ENCODE measurements at regions not wholly inside any gene's neighbourhood (a gene's known extent, or its start where the extent isn't known, plus 50 kb on each side); places are given as distances from the start of the nearest gene placed in this dataset.

- no peaks in the 10 kb centered on the region for H3K36me3 ChIP-seq
- no peak overlapping the region for H3K27ac ChIP-seq
- no peak overlapping the region for H3K4me2 ChIP-seq
- H3K9ac ChIP-seq, result no peak overlapping the region
- no peaks in the 10 kb centered on the region for H3K9me3 ChIP-seq (replicated peaks in 1 of 11)
- no peak overlapping the region for H3K4me3 ChIP-seq
- H4K20me1 ChIP-seq, result no peaks in the 10 kb centered on the region
- peaks cover 0 to 21% (median 0%) of the 10 kb centered on the region in 10 experiments; a peak in 6 of 20 replicates for H3K4me1 ChIP-seq
- no peak for TF ChIP-seq Cebpa-rat (IDR thresholded peaks at IDR 0.05)
- H3K27me3 ChIP-seq, result no peaks in the 10 kb centered on the region
These were observed 95.9 kb upstream of the KCNQ5 start for GRCh38 chr6:72525821-72526510.

GRCh38 chr6:72530152-72530551, 91.7 kb upstream of the KCNQ5 start:
- Histone ChIP-seq H3K9me3 (replicated peaks in 1 of 11) (no peaks in the 10 kb centered on the region), H3K27me3 (no peaks in the 10 kb centered on the region), H3K4me1 (peaks cover 0 to 8% (median 0%) of the 10 kb centered on the region in 10 experiments; a peak in 8 of 20 replicates), H4K20me1 (no peaks in the 10 kb centered on the region), H3K4me2 (no peak overlapping the region), H3K27ac (no peak overlapping the region), H3K36me3 (no peaks in the 10 kb centered on the region), H3K9ac (no peak overlapping the region), H3K4me3 (no peak overlapping the region)
- TF ChIP-seq Cebpa-rat (IDR thresholded peaks at IDR 0.05), result no peak

GRCh38 chr6:72530750-72531149, 91.1 kb upstream of the KCNQ5 start:
- no peak overlapping the region for H3K27ac ChIP-seq
- no peak overlapping the region for H3K9ac ChIP-seq
- no peak overlapping the region for H3K4me3 ChIP-seq
- H4K20me1 ChIP-seq, result no peaks in the 10 kb centered on the region
- TF ChIP-seq Cebpa-rat (IDR thresholded peaks at IDR 0.05), result no peak
- no peaks in the 10 kb centered on the region for H3K36me3 ChIP-seq
- H3K4me2 ChIP-seq, result no peak overlapping the region
- H3K9me3 ChIP-seq (replicated peaks in 1 of 11), result no peaks in the 10 kb centered on the region
- H3K4me1 ChIP-seq, result peaks cover 0 to 5% (median 0%) of the 10 kb centered on the region in 10 experiments; a peak in 3 of 20 replicates
- no peaks in the 10 kb centered on the region for H3K27me3 ChIP-seq

GRCh38 chr6:72533606-72534005, 88.3 kb upstream of the KCNQ5 start:
- H4K20me1 ChIP-seq, result no peaks in the 10 kb centered on the region
- H3K36me3 ChIP-seq, result no peaks in the 10 kb centered on the region
- H3K4me1 ChIP-seq, result peaks cover 0 to 5% (median 0%) of the 10 kb centered on the region in 10 experiments; a peak in 3 of 20 replicates
- H3K4me3 ChIP-seq, result no peak overlapping the region
- no peak for TF ChIP-seq Cebpa-rat (IDR thresholded peaks at IDR 0.05)
- H3K9me3 ChIP-seq (replicated peaks in 1 of 11), result no peaks in the 10 kb centered on the region
- H3K4me2 ChIP-seq, result 0 out of 22 replicates have a peak overlapping the region, but pooled peaks of 1 of the 11 experiments have one; percentile 18
- H3K27ac ChIP-seq, result no peak overlapping the region
- H3K27me3 ChIP-seq, result no peaks in the 10 kb centered on the region
- H3K9ac ChIP-seq, result no peak overlapping the region

GRCh38 chr6:72534236-72534635, 87.6 kb upstream of the KCNQ5 start:
- TF ChIP-seq Cebpa-rat (IDR thresholded peaks at IDR 0.05), result no peak

GRCh38 chr6:72535124-72535523, 86.7 kb upstream of the KCNQ5 start:
- Histone ChIP-seq H3K9me3 (replicated peaks in 1 of 11) (peaks cover 0 to 11% (median 4%) of the 10 kb centered on the region in 11 experiments; a peak in 7 of 22 replicates), H4K20me1 (no peaks in the 10 kb centered on the region), H3K4me2 (no peak overlapping the region), H3K36me3 (no peaks in the 10 kb centered on the region), H3K27ac (no peak overlapping the region), H3K9ac (no peak overlapping the region), H3K27me3 (no peaks in the 10 kb centered on the region), H3K4me1 (peaks cover 0 to 5% (median 0%) of the 10 kb centered on the region in 10 experiments; a peak in 3 of 20 replicates), H3K4me3 (no peak overlapping the region)
- TF ChIP-seq Cebpa-rat (IDR thresholded peaks at IDR 0.05), result no peak

More at GRCh38 chr6:72534236-72534635, 87.6 kb upstream of the KCNQ5 start:
- Histone ChIP-seq H3K4me2 (no peak overlapping the region), H3K27me3 (no peaks in the 10 kb centered on the region), H3K27ac (no peak overlapping the region), H4K20me1 (no peaks in the 10 kb centered on the region), H3K9ac (no peak overlapping the region), H3K36me3 (no peaks in the 10 kb centered on the region), H3K9me3 (replicated peaks in 1 of 11) (peaks cover 0 to 3% (median 0%) of the 10 kb centered on the region in 11 experiments; a peak in 1 of 22 replicates), H3K4me1 (peaks cover 0 to 5% (median 0%) of the 10 kb centered on the region in 10 experiments; a peak in 3 of 20 replicates), H3K4me3 (no peak overlapping the region)

- Histone ChIP-seq H3K27me3 (no peaks in the 10 kb centered on the region), H3K36me3 (no peaks in the 10 kb centered on the region), H4K20me1 (no peaks in the 10 kb centered on the region), H3K9ac (no peak overlapping the region), H3K4me2 (no peak overlapping the region), H3K9me3 (replicated peaks in 1 of 11) (peaks cover 3 to 15% (median 8%) of the 10 kb centered on the region in 11 experiments; a peak in 15 of 22 replicates), H3K27ac (no peak overlapping the region), H3K4me1 (no peaks in the 10 kb centered on the region), H3K4me3 (no peak overlapping the region)
- peak in 1 of 11 experiments; percentile 44; a peak in 3 of 22 replicates for TF ChIP-seq Cebpa-rat (IDR thresholded peaks at IDR 0.05)
These were observed 74.8 kb upstream of the KCNQ5 start for GRCh38 chr6:72547020-72547419.

- no peak for TF ChIP-seq Cebpa-rat (IDR thresholded peaks at IDR 0.05)
- no peaks in the 10 kb centered on the region for H4K20me1 ChIP-seq
- no peaks in the 10 kb centered on the region for H3K9me3 ChIP-seq (replicated peaks in 1 of 11)
- H3K4me3 ChIP-seq, result no peak overlapping the region
- no peaks in the 10 kb centered on the region for H3K27me3 ChIP-seq
- no peaks in the 10 kb centered on the region for H3K4me1 ChIP-seq
- no peaks in the 10 kb centered on the region for H3K36me3 ChIP-seq
- H3K27ac ChIP-seq, result no peak overlapping the region
- no peak overlapping the region for H3K9ac ChIP-seq
- H3K4me2 ChIP-seq, result no peak overlapping the region
These were observed 70.4 kb upstream of the KCNQ5 start for GRCh38 chr6:72551470-72551869.

GRCh38 chr6:72552938-72553337, 68.9 kb upstream of the KCNQ5 start:
- no peak for TF ChIP-seq Cebpa-rat (IDR thresholded peaks at IDR 0.05)
- Histone ChIP-seq H4K20me1 (no peaks in the 10 kb centered on the region), H3K4me3 (no peak overlapping the region), H3K9me3 (replicated peaks in 1 of 11) (no peaks in the 10 kb centered on the region), H3K4me2 (no peak overlapping the region), H3K27me3 (no peaks in the 10 kb centered on the region), H3K36me3 (no peaks in the 10 kb centered on the region), H3K4me1 (no peaks in the 10 kb centered on the region), H3K27ac (no peak overlapping the region), H3K9ac (no peak overlapping the region)
